T-helper 17 cell (primary cell): ENCODE measurements at regions not wholly inside any gene's neighbourhood (a gene's known extent, or its start where the extent isn't known, plus 50 kb on each side); places are given as distances from the start of the nearest gene placed in this dataset.

Source experiments
- ATAC-seq: fragments of 150-1000 bp; cut with Tn5 transposase; 2 replicates; pipeline ENCODE4 v1.10.0; 2021; ENCODE audit warnings: mild to moderate bottlenecking, moderate library complexity
- DNase-seq, 3 donors: peaks; one replicate each; pipeline versions ENCODE4 v3.0.0 to v3.0.0-alpha.2; 2020 to 2021
- H3K9me3 ChIP-seq: one replicate; pipeline ENCODE4 v1.7.0; 2013; ENCODE audit warnings: low read length, mild to moderate bottlenecking; ENCODE audit not compliant: control insufficient read depth, poor library complexity, severe bottlenecking
- H3K27ac Mint-ChIP-seq: one replicate; pipeline ENCODE4 v1.8.0; 2022; ENCODE audit warnings: mild to moderate bottlenecking, moderate library complexity, mixed read lengths
- H3K27me3 Mint-ChIP-seq: one replicate; pipeline ENCODE4 v1.8.0; 2022; ENCODE audit warnings: mixed read lengths
- H3K36me3 Mint-ChIP-seq: one replicate; pipeline ENCODE4 v1.8.0; 2022; ENCODE audit warnings: low read depth, mixed read lengths
- H3K4me1 Mint-ChIP-seq: one replicate; pipeline ENCODE4 v1.8.0; 2022; ENCODE audit warnings: mild to moderate bottlenecking, mixed read lengths
- H3K4me3 Mint-ChIP-seq: one replicate; pipeline ENCODE4 v1.8.0; 2022; ENCODE audit warnings: mild to moderate bottlenecking, moderate library complexity, mixed read lengths

DNA sequence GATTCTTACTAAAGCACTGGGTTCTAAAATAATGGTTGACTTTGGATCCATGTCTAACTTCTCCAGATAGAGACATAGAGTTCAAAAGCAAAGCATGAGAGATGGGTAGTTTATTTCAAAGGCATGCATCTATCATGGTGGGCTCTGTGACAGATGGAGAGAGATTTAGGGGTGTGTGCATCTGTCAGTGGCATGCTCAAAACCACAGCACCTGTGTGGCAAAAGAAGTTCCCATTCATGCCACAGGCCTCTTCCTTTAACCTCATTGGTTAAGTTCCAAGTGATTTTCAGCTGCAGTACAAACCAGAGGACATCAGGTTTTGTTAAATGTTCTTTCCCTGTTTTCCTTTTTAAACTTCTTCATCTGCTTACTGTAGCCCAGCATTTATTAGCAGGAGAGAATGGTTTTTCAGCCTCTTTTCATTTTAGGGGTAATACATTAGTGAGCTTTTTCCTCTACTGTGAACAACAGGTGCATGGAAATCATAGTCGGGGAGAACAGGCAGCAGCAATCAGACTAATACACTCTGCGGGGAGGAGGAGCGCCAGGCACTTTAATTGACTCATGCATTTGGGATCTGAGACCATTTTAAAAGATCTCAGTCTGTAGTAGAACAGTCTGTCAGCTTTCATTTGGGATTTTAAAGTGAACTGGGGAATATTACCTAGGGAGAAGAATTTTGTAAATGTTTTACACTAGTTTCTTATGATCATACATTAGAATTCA, 52.4 kb upstream of the UPP2 start:
- H3K4me3 Mint-ChIP-seq, result no peak overlapping the region
- peaks cover 44% of the 10 kb centered on the region for H3K27me3 Mint-ChIP-seq
- no peaks in the 10 kb centered on the region for H3K9me3 ChIP-seq
- H3K27ac Mint-ChIP-seq, result peak overlapping the region; percentile 16
- ATAC-seq, result no peak
- H3K4me1 Mint-ChIP-seq, result no peaks in the 10 kb centered on the region
- DNase-seq, result no peak
- no peaks in the 10 kb centered on the region for H3K36me3 Mint-ChIP-seq

DNA sequence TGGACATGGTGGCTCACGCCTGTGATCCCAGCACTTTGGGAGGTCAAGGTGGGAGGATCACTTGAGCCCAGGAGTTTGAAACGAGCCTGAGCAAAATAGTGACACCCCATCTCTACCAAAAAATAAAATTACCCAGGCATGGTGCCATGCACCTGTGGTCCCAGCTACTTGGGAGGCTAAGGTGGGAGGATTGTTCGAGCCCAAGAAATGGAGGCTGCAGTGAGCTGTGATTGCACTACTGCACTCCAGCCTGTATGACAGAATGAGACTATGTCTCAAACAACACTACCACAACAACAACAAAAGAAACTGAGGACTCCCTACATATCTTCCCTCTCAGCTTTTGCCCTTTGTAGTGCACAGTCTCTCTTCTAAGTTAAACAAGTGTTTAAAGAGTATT, 53.3 kb upstream of the UPP2 start:
- no peak overlapping the region for H3K27ac Mint-ChIP-seq
- ATAC-seq, result no peak
- H3K36me3 Mint-ChIP-seq, result no peaks in the 10 kb centered on the region
- H3K4me1 Mint-ChIP-seq, result no peaks in the 10 kb centered on the region
- H3K9me3 ChIP-seq, result no peaks in the 10 kb centered on the region
- DNase-seq, result no peak
- H3K4me3 Mint-ChIP-seq, result no peak overlapping the region
- H3K27me3 Mint-ChIP-seq, result peaks cover 45% of the 10 kb centered on the region

DNA sequence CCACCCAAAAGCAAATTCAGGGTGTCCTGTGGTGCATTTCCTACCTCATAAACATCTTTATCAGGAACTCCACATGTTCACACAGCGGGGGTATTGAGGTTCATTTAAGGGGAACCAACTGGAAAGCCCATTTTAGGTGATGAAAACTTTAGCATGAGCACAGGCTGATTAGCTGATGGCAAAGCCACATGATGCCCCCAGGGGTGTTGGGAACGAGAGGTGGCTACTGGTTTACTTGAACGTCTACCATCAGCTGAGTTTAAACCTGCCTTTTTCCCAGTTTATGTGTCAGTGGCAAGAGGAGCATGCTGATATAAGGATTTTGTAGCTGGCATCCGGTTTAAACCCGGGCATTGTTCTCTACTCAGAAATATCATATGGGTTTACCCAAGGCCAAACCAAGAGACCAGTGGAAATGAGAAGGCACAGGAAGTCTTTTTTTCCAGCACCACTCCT, 54.5 kb upstream of the UPP2 start:
- no peaks in the 10 kb centered on the region for H3K36me3 Mint-ChIP-seq
- DNase-seq (no peak), ATAC-seq (no peak)
- H3K4me3 Mint-ChIP-seq, result no peak overlapping the region
- peaks cover 5% of the 10 kb centered on the region for H3K4me1 Mint-ChIP-seq
- H3K27me3 Mint-ChIP-seq, result peaks cover 56% of the 10 kb centered on the region
- H3K27ac Mint-ChIP-seq, result no peak overlapping the region
- H3K9me3 ChIP-seq, result no peaks in the 10 kb centered on the region

DNA sequence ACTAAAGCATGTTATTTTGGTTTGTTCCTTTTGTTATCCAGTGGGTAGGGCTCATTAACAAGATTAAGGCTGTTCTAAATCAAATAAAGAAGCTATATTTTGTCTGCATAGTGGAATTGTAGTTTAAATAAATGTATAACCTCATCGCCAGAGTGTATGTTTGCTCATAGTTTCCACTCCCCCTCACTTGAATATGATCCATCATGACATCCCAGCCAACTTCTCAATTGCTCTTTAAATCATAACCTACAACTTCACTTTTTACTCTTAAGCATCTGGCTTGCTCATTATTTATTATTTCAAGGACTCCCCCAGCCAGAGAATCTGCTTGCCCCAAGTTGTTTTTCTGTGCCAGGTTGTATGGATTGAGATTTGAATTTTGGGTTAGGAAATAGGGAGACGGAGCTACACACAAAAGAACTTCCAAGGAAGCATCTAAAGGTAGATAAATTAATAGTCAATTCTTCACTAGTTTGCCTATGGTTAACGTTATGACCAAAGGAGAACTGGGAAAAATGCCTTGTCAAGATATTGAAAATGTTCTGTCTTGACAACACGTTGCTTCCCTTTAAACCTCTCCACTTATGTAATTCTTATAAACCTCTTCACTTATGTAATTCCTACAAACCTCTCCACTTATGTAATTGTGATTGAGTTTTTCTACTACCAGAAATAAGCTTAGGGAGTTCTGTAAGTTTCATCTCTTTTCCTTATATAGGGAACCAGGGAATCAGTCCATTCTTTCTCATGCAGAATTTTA, 55.4 kb upstream of the UPP2 start:
- H3K4me3 Mint-ChIP-seq, result no peak overlapping the region
- no peak for ATAC-seq
- no peak overlapping the region for H3K27ac Mint-ChIP-seq
- no peaks in the 10 kb centered on the region for H3K36me3 Mint-ChIP-seq
- no peak for DNase-seq
- no peaks in the 10 kb centered on the region for H3K9me3 ChIP-seq
- peaks cover 56% of the 10 kb centered on the region for H3K27me3 Mint-ChIP-seq
- peaks cover 5% of the 10 kb centered on the region for H3K4me1 Mint-ChIP-seq

DNA sequence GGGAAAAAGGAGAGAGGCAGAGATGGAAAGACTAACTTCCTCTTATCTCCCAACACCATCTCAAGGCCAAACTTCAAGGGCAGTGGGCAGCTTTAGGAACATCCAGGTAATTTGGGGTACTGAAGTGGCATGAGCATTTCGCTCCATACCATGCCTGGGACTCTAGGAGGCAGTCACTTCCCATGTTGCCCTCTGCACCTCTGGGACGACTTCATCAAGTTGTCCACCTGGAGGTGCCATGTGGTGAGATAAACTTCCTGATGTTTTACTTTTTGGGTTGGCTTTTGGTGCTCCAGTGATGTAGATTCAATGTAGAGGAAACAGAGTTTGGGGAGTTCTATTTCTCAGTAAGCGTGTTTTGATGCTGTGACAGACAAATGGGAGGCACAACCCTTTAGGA, 56.3 kb upstream of the UPP2 start:
- peaks cover 5% of the 10 kb centered on the region for H3K4me1 Mint-ChIP-seq
- peaks cover 56% of the 10 kb centered on the region for H3K27me3 Mint-ChIP-seq
- DNase-seq (no peak), ATAC-seq (no peak)
- no peaks in the 10 kb centered on the region for H3K9me3 ChIP-seq
- no peak overlapping the region for H3K4me3 Mint-ChIP-seq
- no peaks in the 10 kb centered on the region for H3K36me3 Mint-ChIP-seq
- H3K27ac Mint-ChIP-seq, result no peak overlapping the region

DNA sequence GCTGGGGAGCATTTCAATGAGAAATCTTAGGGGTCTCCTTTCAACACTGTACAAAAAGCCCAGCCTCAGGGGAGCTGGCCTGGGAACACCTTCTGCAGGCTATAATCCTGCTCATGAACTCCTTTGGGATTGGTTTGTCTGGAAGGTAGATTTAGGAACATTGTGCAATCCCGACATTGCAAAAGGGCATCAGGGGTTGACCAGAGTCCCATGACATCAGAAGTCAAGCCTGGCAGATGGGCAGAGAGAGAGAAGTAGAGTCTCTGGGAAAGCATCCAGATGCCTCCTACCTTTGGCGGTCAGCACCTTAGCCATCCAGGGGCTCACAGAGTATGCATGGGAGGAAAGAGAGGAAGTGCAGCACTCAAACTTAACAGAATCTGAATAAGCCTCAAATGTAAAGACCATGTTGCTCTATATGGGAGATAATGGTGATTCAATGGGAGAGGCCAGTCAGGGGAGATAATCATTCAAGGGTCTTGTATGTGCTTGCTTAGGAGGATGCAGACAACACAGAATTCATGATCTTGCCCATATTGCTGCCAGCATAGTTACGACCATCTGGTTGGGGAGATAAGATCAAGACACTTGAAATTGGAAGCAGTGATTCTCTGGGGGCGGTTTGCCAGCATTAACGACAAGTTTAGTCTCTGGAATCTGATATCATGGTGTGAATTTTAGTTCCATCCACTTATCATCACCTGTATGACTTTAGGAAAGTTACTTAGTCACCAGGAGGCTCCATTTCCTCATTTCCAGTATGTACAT, 58.3 kb upstream of the UPP2 start:
- peaks cover 50% of the 10 kb centered on the region for H3K27me3 Mint-ChIP-seq

DNA sequence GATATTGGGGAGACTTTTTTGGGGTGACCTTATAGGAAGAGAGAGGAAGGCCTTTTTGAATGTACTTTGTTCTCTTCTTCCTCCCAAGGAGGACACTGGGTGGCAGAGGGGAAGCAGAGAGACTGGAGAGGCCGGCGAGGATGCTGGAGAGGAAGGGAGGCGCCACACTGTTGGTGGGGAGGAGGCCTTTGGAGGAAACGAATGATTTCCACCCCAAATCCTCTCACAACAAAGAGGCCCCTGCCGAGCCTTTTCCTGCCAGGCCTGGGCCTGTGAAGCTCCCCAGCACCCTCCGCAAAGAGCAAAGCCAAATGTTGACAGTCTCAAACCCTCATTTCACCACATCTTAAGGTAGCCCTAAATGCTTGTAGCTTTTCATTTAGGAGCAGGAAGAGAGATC, 59.0 kb upstream of the UPP2 start:
- H3K27ac Mint-ChIP-seq, result no peak overlapping the region

More for the DNA sequence above, 58.3 kb upstream of the UPP2 start:
- Mint-ChIP-seq H3K4me1 (peaks cover 5% of the 10 kb centered on the region), H3K4me3 (no peak overlapping the region), H3K36me3 (no peaks in the 10 kb centered on the region), H3K27ac (no peak overlapping the region)
- DNase-seq (no peak), ATAC-seq (no peak)
- no peaks in the 10 kb centered on the region for H3K9me3 ChIP-seq

DNA sequence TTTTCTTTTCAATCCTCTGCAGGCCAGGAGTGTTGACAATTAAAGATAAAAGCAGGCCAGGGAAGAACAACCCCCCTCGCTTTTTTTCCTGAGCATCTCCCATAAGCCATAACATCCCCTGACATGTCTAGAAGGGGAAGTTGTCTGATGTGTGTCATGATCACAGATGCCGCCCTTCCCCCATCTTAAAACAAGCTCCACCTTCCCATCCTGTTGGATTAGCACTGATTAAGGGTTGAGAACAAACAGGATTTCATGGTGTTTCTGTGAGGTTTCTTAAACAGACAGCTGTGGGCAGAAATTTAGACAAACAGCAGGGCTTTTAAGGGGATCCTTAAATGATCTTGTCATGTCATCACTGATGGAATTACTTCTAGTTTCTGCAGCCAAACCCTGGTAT, 59.4 kb upstream of the UPP2 start:
- no peak for ATAC-seq
- DNase-seq, result no peak
- H3K27ac Mint-ChIP-seq, result no peak overlapping the region
- no peaks in the 10 kb centered on the region for H3K9me3 ChIP-seq
- H3K27me3 Mint-ChIP-seq, result peaks cover 53% of the 10 kb centered on the region
- no peaks in the 10 kb centered on the region for H3K36me3 Mint-ChIP-seq
- peaks cover 5% of the 10 kb centered on the region for H3K4me1 Mint-ChIP-seq
- H3K4me3 Mint-ChIP-seq, result no peak overlapping the region

More for the DNA sequence above, 59.0 kb upstream of the UPP2 start:
- H3K36me3 Mint-ChIP-seq, result no peaks in the 10 kb centered on the region
- DNase-seq, result no peak
- H3K9me3 ChIP-seq, result no peaks in the 10 kb centered on the region
- H3K4me1 Mint-ChIP-seq, result peaks cover 5% of the 10 kb centered on the region
- no peak for ATAC-seq
- H3K27me3 Mint-ChIP-seq, result peaks cover 50% of the 10 kb centered on the region
- H3K4me3 Mint-ChIP-seq, result no peak overlapping the region

DNA sequence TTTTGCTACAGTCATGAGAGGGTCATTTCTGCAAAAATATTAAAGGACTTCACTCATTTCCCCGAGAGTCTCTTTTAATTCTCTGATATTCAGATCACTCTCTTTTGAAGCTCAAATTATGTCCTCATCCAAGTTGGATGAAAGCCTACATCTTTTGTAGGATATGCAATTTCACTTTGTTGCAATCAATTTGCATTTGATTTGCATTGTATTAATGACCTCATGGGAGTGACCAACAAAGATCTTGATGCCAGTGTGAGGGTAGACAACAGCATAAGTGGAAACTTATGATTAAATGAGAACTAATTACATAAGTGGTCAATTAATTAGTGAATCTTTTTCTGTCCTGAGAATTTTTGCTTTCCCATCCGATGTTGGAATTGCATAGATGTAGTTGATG, 60.3 kb upstream of the UPP2 start:
- ATAC-seq (no peak), DNase-seq (no peak)
- H3K9me3 ChIP-seq, result no peaks in the 10 kb centered on the region
- no peak overlapping the region for H3K27ac Mint-ChIP-seq
- H3K27me3 Mint-ChIP-seq, result peaks cover 58% of the 10 kb centered on the region
- H3K4me3 Mint-ChIP-seq, result no peak overlapping the region
- peaks cover 5% of the 10 kb centered on the region for H3K4me1 Mint-ChIP-seq
- no peaks in the 10 kb centered on the region for H3K36me3 Mint-ChIP-seq

DNA sequence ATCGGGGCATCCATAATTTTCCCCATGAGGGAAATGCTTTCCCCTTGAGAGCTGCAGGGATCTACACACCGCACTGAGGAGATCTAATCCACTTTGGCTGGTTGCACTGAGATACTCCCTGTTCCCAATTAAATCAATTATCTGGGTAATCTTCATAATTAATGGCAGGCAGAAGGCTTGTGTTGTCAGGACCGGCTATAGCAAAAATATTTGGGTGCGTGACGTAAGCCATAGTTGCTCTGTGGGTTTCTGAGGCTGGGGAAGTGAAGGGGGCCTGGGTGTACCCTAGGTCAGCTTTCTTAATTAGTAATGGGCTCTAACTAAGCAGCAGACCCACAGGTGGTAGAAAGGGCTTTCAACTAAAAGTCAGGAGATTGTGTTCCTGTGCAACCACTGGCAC, 62.8 kb upstream of the UPP2 start:
- no peaks in the 10 kb centered on the region for H3K9me3 ChIP-seq
- Mint-ChIP-seq H3K4me1 (peaks cover 10% of the 10 kb centered on the region), H3K27me3 (peaks cover 48% of the 10 kb centered on the region), H3K36me3 (no peaks in the 10 kb centered on the region), H3K4me3 (no peak overlapping the region), H3K27ac (no peak overlapping the region)
- DNase-seq (no peak), ATAC-seq (no peak)

DNA sequence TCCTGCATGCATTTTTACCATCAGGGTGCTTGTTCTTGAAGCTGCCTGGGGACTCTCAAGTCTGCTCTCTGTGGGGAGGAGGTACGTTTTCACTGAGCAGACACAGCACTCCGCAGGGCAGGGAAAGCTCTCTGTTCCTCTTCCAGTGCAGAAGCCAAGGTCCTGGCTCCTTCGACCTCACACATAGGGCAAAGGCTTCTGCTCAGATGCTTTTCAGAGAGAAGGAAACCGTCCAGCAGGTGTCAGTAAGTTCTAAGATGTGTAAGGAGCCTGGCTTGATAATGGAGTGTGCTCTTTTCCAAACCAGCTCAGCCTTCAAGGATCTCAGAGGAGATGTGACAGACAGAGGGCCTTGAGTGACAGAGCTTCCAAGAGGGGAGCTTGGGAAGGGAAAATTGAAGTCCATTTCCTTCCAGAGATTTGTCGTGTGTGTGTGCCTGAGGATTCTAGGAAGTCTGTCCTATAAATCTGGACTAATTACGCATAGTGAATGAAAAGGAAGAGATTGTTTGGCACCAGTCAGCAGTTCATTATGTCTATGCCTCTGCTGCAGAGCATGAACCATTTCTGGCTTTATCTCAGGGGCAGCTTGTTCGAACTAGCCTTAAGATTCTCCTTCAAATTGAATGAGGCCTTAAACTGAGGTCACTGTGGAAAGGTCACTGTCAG, 67.3 kb upstream of the UPP2 start:
- Mint-ChIP-seq H3K27ac (no peak overlapping the region), H3K4me1 (peaks cover 5% of the 10 kb centered on the region), H3K36me3 (no peaks in the 10 kb centered on the region), H3K27me3 (peaks cover 48% of the 10 kb centered on the region), H3K4me3 (no peak overlapping the region)
- no peak for ATAC-seq
- no peak for DNase-seq
- no peaks in the 10 kb centered on the region for H3K9me3 ChIP-seq

DNA sequence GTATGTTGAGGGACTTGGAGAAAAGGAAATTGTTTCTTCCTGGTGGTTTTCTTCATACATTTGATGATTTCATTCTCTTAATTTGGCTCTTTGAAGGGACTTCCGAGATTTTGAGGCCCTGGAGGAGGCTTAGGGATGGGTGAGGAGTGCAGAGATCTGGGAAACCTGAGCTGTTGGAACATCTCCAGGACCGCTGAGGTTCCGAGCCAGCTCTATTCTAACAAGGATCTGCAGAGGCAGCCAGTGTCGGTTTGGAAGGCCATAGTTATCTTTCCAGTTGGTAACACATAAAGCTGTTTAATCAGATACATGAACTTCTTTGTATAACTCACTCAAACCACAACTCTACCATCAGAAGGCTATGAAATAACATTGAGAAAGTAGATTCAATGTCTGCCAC, 70.3 kb upstream of the UPP2 start:
- H3K27ac Mint-ChIP-seq, result no peak overlapping the region
- peaks cover 5% of the 10 kb centered on the region for H3K36me3 Mint-ChIP-seq
- no peak for DNase-seq
- H3K4me1 Mint-ChIP-seq, result peaks cover 5% of the 10 kb centered on the region
- H3K27me3 Mint-ChIP-seq, result peaks cover 24% of the 10 kb centered on the region
- H3K4me3 Mint-ChIP-seq, result no peak overlapping the region
- H3K9me3 ChIP-seq, result no peaks in the 10 kb centered on the region
- no peak for ATAC-seq
